ENCODE measurements at regions not wholly inside any gene's neighbourhood (a gene's known extent, or its start where the extent isn't known, plus 50 kb on each side); places are given as distances from the start of the nearest gene placed in this dataset.

DNA sequence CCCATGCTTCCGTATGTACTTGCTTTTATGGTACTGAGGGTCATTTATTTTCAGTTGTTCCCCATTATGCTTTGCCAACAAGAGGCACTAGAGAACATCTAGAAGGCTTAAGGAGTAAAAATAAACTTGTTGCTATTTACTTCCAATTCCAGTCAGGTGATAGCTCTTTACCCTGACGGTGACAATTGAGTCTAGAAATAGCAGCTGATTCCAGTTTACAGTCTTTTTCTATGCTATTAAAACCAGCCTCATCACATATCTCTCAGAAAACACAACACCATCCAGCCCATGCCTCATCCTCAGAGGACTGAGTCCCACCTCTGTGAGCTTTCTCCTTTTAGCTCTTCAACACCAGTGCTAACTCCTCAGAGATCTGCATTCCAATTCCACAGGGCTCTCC lies 327.0 kb downstream of the GPD2 start:
- TF ChIP-seq, protein P1, sequence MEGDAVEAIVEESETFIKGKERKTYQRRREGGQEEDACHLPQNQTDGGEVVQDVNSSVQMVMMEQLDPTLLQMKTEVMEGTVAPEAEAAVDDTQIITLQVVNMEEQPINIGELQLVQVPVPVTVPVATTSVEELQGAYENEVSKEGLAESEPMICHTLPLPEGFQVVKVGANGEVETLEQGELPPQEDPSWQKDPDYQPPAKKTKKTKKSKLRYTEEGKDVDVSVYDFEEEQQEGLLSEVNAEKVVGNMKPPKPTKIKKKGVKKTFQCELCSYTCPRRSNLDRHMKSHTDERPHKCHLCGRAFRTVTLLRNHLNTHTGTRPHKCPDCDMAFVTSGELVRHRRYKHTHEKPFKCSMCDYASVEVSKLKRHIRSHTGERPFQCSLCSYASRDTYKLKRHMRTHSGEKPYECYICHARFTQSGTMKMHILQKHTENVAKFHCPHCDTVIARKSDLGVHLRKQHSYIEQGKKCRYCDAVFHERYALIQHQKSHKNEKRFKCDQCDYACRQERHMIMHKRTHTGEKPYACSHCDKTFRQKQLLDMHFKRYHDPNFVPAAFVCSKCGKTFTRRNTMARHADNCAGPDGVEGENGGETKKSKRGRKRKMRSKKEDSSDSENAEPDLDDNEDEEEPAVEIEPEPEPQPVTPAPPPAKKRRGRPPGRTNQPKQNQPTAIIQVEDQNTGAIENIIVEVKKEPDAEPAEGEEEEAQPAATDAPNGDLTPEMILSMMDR (IDR thresholded peaks at IDR 0.05; ENCODE audit: low read length) = no peak
- no peak for TF ChIP-seq EZH2 (IDR thresholded peaks at IDR 0.05; ENCODE audit: borderline replicate concordance, low read length)

Measured in OCI-LY1 (cell line).